Hepatocyte (in vitro differentiated cells): ENCODE measurements at regions not wholly inside any gene's neighbourhood (a gene's known extent, or its start where the extent isn't known, plus 50 kb on each side); places are given as distances from the start of the nearest gene placed in this dataset.

ENCODE experiments used
- DNase-seq: peaks from one replicate; pipeline ENCODE4 v3.0.0-alpha.2; 2016; ENCODE audit warnings: low spot score
- H2AFZ ChIP-seq: fragments of 200-600 bp; sonication (generic); 2 replicates; pipeline ENCODE4 v1.6.0; 2016; ENCODE audit warnings: antibody characterized with exemption, mild to moderate bottlenecking
- H3K27ac ChIP-seq: fragments of 200-600 bp; sonication (generic); 2 replicates; pipeline ENCODE4 v1.5.1; 2016; ENCODE audit warnings: mild to moderate bottlenecking
- H3K27me3 ChIP-seq: fragments of 200-600 bp; sonication (generic); 2 replicates; pipeline ENCODE4 v1.6.1; 2016
- H3K36me3 ChIP-seq: fragments of 200-600 bp; sonication (generic); replicated peaks from 2 replicates; pipeline ENCODE4 v1.5.1; 2016; ENCODE audit warnings: low read depth; ENCODE audit not compliant: insufficient read depth
- H3K4me1 ChIP-seq: fragments of 200-600 bp; sonication (generic); 2 replicates; pipeline ENCODE4 v1.5.1; 2016; ENCODE audit warnings: mild to moderate bottlenecking, moderate library complexity; ENCODE audit not compliant: insufficient read depth
- H3K4me2 ChIP-seq: fragments of 200-600 bp; sonication (generic); 2 replicates; pipeline ENCODE4 v1.6.0; 2016
- H3K4me3 ChIP-seq: fragments of 200-600 bp; sonication (generic); 2 replicates; pipeline ENCODE4 v1.5.1; 2016; ENCODE audit warnings: mild to moderate bottlenecking
- H3K79me2 ChIP-seq: fragments of 200-600 bp; sonication (generic); 2 replicates; pipeline ENCODE4 v1.6.0; 2017; ENCODE audit warnings: mild to moderate bottlenecking
- H3K9me2 ChIP-seq: fragments of 200-600 bp; sonication (generic); replicated peaks from 2 replicates; pipeline ENCODE4 v1.6.0; 2017; ENCODE audit warnings: mild to moderate bottlenecking; ENCODE audit not compliant: insufficient read depth
- H3K9me3 ChIP-seq: fragments of 200-600 bp; sonication (generic); 2 replicates; pipeline ENCODE4 v1.5.1; 2016; ENCODE audit warnings: low read depth, mild to moderate bottlenecking
- H4K20me1 ChIP-seq: fragments of 200-600 bp; sonication (generic); 2 replicates; pipeline ENCODE4 v1.6.0; 2016; ENCODE audit warnings: mild to moderate bottlenecking; ENCODE audit not compliant: insufficient read depth, poor library complexity, severe bottlenecking
- EZH2 ChIP-seq: fragments of 200-600 bp; sonication (generic); IDR thresholded peaks from 2 replicates; pipeline ENCODE4 v1.6.1; 2016; ENCODE audit warnings: antibody characterized with exemption, mild to moderate bottlenecking, borderline replicate concordance
- EZH2phosphoT487 ChIP-seq: fragments of 200-600 bp; sonication (generic); IDR thresholded peaks from one replicate; pipeline ENCODE4 v1.6.1; 2018; ENCODE audit warnings: antibody characterized with exemption, mild to moderate bottlenecking, low read depth, moderate library complexity; ENCODE audit not compliant: unreplicated experiment, severe bottlenecking
- WGBS: methylation state at CpG from one replicate; pipeline ENCODE4 v1.1.6; 2016; ENCODE audit warnings: low lambda C conversion rate; ENCODE audit errors: missing lambda C conversion rate; 5-methylcytosine and 5-hydroxymethylcytosine counted together
- TF ChIP-seq, protein P1 (sequence below): fragments of 200-600 bp; sonication (generic); IDR thresholded peaks from 2 replicates; pipeline ENCODE4 v1.5.1; 2016; ENCODE audit warnings: antibody characterized with exemption, mild to moderate bottlenecking; ENCODE audit not compliant: poor library complexity

DNA sequence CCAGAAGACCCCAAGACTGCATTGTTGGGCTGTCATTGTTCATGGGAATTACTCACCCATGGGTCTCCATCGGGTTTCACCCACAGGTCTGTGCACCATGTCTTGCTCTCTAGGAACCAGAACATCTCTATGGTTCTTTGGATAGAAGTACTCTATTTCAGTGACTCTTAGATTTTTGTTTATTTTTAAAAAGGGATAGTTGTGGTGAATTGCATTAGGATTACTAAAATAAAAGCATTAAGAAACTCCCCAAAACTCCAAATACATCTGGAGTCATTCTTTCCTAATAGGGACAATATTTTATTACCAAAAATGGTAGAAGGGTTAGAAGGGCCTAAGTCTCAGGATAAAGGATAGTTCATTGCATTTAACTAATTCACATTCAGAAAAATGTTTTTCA lies 166.9 kb upstream of the TNFAIP3 start:
- no peak for TF ChIP-seq EZH2phosphoT487
- TF ChIP-seq EZH2 = no peak
- TF ChIP-seq, protein P1, sequence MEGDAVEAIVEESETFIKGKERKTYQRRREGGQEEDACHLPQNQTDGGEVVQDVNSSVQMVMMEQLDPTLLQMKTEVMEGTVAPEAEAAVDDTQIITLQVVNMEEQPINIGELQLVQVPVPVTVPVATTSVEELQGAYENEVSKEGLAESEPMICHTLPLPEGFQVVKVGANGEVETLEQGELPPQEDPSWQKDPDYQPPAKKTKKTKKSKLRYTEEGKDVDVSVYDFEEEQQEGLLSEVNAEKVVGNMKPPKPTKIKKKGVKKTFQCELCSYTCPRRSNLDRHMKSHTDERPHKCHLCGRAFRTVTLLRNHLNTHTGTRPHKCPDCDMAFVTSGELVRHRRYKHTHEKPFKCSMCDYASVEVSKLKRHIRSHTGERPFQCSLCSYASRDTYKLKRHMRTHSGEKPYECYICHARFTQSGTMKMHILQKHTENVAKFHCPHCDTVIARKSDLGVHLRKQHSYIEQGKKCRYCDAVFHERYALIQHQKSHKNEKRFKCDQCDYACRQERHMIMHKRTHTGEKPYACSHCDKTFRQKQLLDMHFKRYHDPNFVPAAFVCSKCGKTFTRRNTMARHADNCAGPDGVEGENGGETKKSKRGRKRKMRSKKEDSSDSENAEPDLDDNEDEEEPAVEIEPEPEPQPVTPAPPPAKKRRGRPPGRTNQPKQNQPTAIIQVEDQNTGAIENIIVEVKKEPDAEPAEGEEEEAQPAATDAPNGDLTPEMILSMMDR = no peak
- H3K9me3 ChIP-seq = no peaks in the 10 kb centered on the region
- no peak overlapping the region for H3K4me3 ChIP-seq
- H3K27ac ChIP-seq = no peak overlapping the region
- H3K36me3 ChIP-seq = no peaks in the 10 kb centered on the region
- H3K27me3 ChIP-seq = no peaks in the 10 kb centered on the region
- no peaks in the 10 kb centered on the region for H3K79me2 ChIP-seq
- DNase-seq = no peak
- H3K9me2 ChIP-seq = no peaks in the 10 kb centered on the region
- H4K20me1 ChIP-seq = no peaks in the 10 kb centered on the region
- H3K4me2 ChIP-seq = no peak overlapping the region
- no peak overlapping the region for H2AFZ ChIP-seq
- peaks cover 24% of the 10 kb centered on the region for H3K4me1 ChIP-seq
- 96% methylated on average over 1 of the region's 1 CpG for WGBS

DNA sequence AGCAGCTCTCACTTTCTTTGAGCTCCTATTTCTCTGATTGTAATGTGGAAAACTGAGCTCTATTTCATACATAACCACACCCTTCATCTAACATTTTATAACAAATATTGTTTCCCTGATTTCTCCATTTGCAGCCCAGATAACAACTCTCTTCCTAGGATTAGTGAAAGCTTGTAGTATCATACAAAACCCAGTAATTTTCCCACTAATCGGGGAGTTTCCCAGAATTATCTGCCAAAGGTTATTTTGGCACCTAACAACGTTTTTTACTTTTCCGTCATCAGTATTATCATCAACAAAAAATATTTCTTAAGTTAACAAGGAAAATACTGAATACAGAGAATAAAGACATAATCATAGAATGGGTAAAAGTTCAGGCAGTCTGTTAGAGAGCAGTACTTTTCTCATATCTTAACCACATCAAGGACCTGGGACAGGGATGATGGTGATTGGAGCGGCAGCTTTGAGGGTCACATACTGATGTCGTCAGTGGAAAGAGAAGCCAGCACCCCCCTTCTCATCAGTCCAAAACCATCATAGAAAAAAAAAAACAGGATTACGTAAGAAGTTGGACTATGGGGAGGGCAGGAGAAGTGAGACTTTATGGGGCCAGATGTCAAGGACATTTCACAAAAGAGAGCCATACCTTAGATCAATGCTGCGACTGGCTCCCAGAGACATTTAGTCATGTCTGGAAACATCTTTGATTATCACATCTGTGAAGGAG lies 166.1 kb upstream of the TNFAIP3 start:
- Histone ChIP-seq H4K20me1 (no peaks in the 10 kb centered on the region), H3K9me3 (no peaks in the 10 kb centered on the region), H3K36me3 (no peaks in the 10 kb centered on the region), H3K9me2 (no peaks in the 10 kb centered on the region), H2AFZ (no peak overlapping the region), H3K27ac (no peak overlapping the region), H3K4me1 (peaks cover 24% of the 10 kb centered on the region), H3K4me2 (no peak overlapping the region), H3K27me3 (no peaks in the 10 kb centered on the region), H3K4me3 (no peak overlapping the region), H3K79me2 (no peaks in the 10 kb centered on the region)
- WGBS = 83% methylated on average over 7 of the region's 7 CpGs
- TF ChIP-seq, protein P1 = no peak
- TF ChIP-seq EZH2phosphoT487 (no peak), EZH2 (no peak)
- DNase-seq = no peak

- no peak for DNase-seq
- H3K79me2 ChIP-seq = no peaks in the 10 kb centered on the region
- TF ChIP-seq EZH2 (no peak), EZH2phosphoT487 (no peak)
- TF ChIP-seq, protein P1 = no peak
- no peaks in the 10 kb centered on the region for H3K9me2 ChIP-seq
- 96% methylated on average over 2 of the region's 2 CpGs for WGBS
- H3K36me3 ChIP-seq = no peaks in the 10 kb centered on the region
- no peak overlapping the region for H3K27ac ChIP-seq
- H3K27me3 ChIP-seq = no peaks in the 10 kb centered on the region
- H2AFZ ChIP-seq = no peak overlapping the region
- H3K4me1 ChIP-seq = peaks cover 18% of the 10 kb centered on the region
- no peak overlapping the region for H3K4me3 ChIP-seq
- no peak overlapping the region for H3K4me2 ChIP-seq
- no peaks in the 10 kb centered on the region for H4K20me1 ChIP-seq
- no peaks in the 10 kb centered on the region for H3K9me3 ChIP-seq
Measured at GRCh38 chr6:137701942-137702341, 165.1 kb upstream of the TNFAIP3 start.
